ENCODE measurements at regions not wholly inside any gene's neighbourhood (a gene's known extent, or its start where the extent isn't known, plus 50 kb on each side); places are given as distances from the start of the nearest gene placed in this dataset.

DNA sequence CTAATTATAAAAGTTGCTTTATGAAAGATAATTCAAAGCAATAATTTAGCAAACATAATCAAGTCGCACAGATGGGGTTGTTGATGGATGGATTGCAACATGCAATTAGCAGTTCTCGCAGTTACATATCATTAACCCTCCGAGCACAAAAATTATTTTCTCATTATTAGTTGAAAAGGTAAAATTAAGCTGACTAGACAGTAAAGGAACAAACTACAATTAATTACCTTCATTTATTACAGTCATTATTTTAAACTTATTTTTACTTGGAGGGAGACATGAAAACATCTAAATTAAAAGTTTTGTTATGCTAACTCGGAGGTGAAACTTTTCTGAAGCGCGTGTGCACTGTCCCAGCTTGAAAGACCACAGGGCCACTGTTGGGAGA is 146.9 kb downstream of the PHETA1 start:
- TF ChIP-seq, protein P1, sequence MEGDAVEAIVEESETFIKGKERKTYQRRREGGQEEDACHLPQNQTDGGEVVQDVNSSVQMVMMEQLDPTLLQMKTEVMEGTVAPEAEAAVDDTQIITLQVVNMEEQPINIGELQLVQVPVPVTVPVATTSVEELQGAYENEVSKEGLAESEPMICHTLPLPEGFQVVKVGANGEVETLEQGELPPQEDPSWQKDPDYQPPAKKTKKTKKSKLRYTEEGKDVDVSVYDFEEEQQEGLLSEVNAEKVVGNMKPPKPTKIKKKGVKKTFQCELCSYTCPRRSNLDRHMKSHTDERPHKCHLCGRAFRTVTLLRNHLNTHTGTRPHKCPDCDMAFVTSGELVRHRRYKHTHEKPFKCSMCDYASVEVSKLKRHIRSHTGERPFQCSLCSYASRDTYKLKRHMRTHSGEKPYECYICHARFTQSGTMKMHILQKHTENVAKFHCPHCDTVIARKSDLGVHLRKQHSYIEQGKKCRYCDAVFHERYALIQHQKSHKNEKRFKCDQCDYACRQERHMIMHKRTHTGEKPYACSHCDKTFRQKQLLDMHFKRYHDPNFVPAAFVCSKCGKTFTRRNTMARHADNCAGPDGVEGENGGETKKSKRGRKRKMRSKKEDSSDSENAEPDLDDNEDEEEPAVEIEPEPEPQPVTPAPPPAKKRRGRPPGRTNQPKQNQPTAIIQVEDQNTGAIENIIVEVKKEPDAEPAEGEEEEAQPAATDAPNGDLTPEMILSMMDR (conservative IDR thresholded peaks at IDR 0.05; ENCODE audit: low read depth in 2 of 2): no peak
- TF ChIP-seq POLR2AphosphoS5 (IDR thresholded peaks at IDR 0.05; ENCODE audit: low read depth): no peak
- no peak for TF ChIP-seq EZH2 (IDR thresholded peaks at IDR 0.05; ENCODE audit: low read depth, unreplicated experiment)
